Nephron progenitor cell (in vitro differentiated cells): ENCODE measurements at regions not wholly inside any gene's neighbourhood (a gene's known extent, or its start where the extent isn't known, plus 50 kb on each side); places are given as distances from the start of the nearest gene placed in this dataset.
"Not testable (repeated sequence)": the region's sequence is repeated elsewhere in the genome, so short reads cannot be mapped to it uniquely, and the experiment has no call there.

ENCODE experiments used
- DNase-seq: peaks from one replicate; pipeline ENCODE4 v3.0.0; 2021
- H3K27ac Mint-ChIP-seq: 2 replicates; pipeline ENCODE4 v1.8.0; 2021; ENCODE audit warnings: mild to moderate bottlenecking, moderate library complexity, mixed read lengths
- H3K27me3 Mint-ChIP-seq: 2 replicates; pipeline ENCODE4 v1.8.0; 2021; ENCODE audit warnings: mild to moderate bottlenecking, low read depth, mixed read lengths; ENCODE audit not compliant: poor library complexity
- H3K36me3 Mint-ChIP-seq: 2 replicates; pipeline ENCODE4 v1.8.0; 2021; ENCODE audit warnings: low read depth, mixed read lengths
- H3K4me1 Mint-ChIP-seq: 2 replicates; pipeline ENCODE4 v1.8.0; 2021; ENCODE audit warnings: mixed read lengths
- H3K4me3 Mint-ChIP-seq: 2 replicates; pipeline ENCODE4 v1.8.0; 2021; ENCODE audit warnings: mild to moderate bottlenecking, moderate library complexity, mixed read lengths
- H3K9me3 Mint-ChIP-seq: 2 replicates; pipeline ENCODE4 v1.8.0; 2021; ENCODE audit warnings: mild to moderate bottlenecking, moderate library complexity, mixed read lengths
- CTCF ChIP-seq: fragments of 200-600 bp; sonication (generic); IDR thresholded peaks from 2 replicates; pipeline ENCODE4 v1.5.0; 2021; ENCODE audit warnings: antibody characterized with exemption

DNA sequence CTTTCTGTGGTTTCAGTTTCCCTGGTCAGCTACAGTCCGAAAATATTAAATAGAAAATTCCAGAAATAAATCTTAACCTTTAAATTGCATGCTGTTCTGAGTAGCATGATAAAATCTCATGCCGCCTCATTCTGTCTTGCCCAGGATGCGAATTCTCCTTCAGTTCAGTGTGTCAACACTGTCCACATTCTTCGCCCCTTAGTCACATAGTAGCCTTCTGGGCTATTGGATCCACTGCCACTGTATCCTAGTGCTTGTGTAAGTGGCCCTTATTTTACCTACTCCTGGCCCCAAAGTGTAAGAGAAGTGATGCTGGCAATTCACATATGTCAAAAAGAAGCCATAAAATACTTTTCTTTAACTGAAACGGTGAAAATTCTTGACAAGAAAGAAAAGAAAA, 129.6 kb downstream of the ZWINT start:
- Mint-ChIP-seq H3K4me3 (no peak overlapping the region), H3K36me3 (no peaks in the 10 kb centered on the region)

DNA sequence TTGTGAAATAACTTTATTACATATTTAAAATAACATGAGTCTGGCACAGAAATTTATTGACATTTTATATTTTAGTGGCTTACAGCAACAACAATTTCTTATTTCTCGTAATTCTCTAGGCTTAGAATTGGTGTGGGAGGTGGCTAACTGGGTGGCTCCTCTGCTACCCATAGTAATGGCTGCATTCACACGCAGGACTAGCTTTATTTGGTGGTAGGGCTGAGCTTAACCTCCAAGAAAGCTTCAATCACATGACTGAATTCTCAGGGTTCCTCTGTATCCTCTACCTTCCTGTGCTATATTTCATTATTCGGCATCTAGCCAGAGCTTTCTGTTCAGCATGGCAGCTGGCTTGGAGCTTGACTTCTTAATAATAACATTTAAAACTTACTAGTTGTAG, 138.8 kb downstream of the ZWINT start:
- Mint-ChIP-seq H3K4me3 (no peak overlapping the region), H3K4me1 (no peaks in the 10 kb centered on the region)

More for the DNA sequence above, 129.6 kb downstream of the ZWINT start:
- no peak for TF ChIP-seq CTCF
- Mint-ChIP-seq H3K9me3 (no peaks in the 10 kb centered on the region), H3K27me3 (no peaks in the 10 kb centered on the region), H3K27ac (no peak overlapping the region), H3K4me1 (no peaks in the 10 kb centered on the region)
- no peak for DNase-seq

DNA sequence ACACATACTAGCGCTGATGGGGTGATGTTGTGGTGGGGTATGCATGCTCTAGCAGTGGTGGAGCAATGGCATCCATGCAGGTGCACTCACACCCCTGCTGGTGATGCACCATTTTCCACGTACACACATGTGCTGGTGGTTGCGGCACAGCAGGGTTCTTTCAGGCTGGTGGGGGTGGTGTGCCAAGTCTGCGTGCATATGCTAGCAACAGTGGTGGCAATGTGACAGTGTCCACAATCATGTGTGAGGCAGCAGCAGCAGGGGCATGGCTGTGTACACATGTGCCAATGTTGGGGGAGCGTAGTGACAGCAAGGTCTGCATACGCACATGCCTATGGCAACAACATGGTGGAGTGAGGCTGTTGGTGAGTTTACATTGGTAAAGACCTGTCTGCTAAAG, 148.1 kb downstream of the ZWINT start:
- H3K36me3 Mint-ChIP-seq = no peaks in the 10 kb centered on the region
- H3K27me3 Mint-ChIP-seq = no peaks in the 10 kb centered on the region
- DNase-seq = no peak
- TF ChIP-seq CTCF = no peak
- H3K4me1 Mint-ChIP-seq = no peaks in the 10 kb centered on the region
- H3K27ac Mint-ChIP-seq = no peak overlapping the region
- no peak overlapping the region for H3K4me3 Mint-ChIP-seq
- no peaks in the 10 kb centered on the region for H3K9me3 Mint-ChIP-seq

More for the DNA sequence above, 138.8 kb downstream of the ZWINT start:
- Mint-ChIP-seq H3K36me3 (no peaks in the 10 kb centered on the region), H3K9me3 (no peaks in the 10 kb centered on the region), H3K27ac (no peak overlapping the region), H3K27me3 (no peaks in the 10 kb centered on the region)
- no peak for DNase-seq
- TF ChIP-seq CTCF = no peak

- peaks cover 13% of the 10 kb centered on the region for H3K9me3 Mint-ChIP-seq
- H3K4me3 Mint-ChIP-seq = no peak overlapping the region
- peaks cover 4% of the 10 kb centered on the region for H3K27me3 Mint-ChIP-seq
- DNase-seq = no peak
- no peak overlapping the region for H3K27ac Mint-ChIP-seq
- peaks cover 8% of the 10 kb centered on the region for H3K36me3 Mint-ChIP-seq
- H3K4me1 Mint-ChIP-seq = no peaks in the 10 kb centered on the region
- TF ChIP-seq CTCF = no peak
Observed at GRCh38 chr10:56181607-56182006, 179.5 kb downstream of the ZWINT start.

DNA sequence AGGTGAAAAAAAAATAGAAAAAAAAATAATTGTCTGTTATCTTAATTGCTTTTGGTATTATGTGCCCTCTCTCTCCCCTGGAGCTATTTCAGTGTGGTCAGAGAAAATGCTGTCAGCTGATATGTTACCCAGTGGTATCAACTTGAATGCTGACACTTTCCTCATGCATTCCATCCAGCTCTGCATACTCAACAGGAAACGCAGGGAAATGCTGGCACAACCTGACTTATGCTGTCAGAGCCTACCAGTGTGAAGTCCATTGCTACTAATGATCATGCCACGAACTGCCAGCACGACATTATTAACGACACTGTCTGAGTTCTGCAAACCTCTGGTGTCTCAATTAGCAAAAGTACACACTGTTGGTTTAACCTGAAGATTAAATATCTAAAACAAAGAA, 182.8 kb downstream of the ZWINT start:
- TF ChIP-seq CTCF = no peak
- H3K27me3 Mint-ChIP-seq = peaks cover 4% of the 10 kb centered on the region
- H3K36me3 Mint-ChIP-seq = no peaks in the 10 kb centered on the region
- no peak overlapping the region for H3K27ac Mint-ChIP-seq
- H3K4me1 Mint-ChIP-seq = no peaks in the 10 kb centered on the region
- no peak for DNase-seq
- H3K4me3 Mint-ChIP-seq = no peak overlapping the region
- H3K9me3 Mint-ChIP-seq = no peaks in the 10 kb centered on the region

DNA sequence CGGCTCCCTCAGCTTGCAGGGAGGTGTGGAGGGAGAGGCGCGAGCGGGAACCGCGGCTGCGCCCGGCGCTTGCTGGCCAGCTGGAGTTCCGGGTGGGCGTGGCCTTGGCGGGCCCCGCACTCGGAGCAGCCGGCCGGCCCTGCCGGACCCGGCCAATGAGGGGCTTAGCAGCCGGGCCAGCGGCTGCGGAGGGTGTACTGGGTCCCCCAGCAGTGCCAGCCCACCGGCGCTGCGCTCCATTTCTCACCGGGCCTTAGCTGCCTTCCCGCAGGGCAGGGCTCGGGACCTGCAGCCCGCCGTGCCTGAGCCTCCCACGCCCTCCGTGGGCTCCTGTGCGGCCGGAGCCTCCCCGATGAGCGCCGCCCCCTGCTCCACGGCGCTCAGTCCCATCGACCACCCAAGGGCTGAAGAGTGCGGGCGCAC, 206.0 kb downstream of the ZWINT start:
- H3K9me3 Mint-ChIP-seq = peaks cover 13% of the 10 kb centered on the region
- H3K4me3 Mint-ChIP-seq, H3K36me3 Mint-ChIP-seq: not testable (repeated sequence)

More for the DNA sequence above, 206.0 kb downstream of the ZWINT start:
- not testable (repeated sequence) for H3K27ac Mint-ChIP-seq, H3K4me1 Mint-ChIP-seq, H3K27me3 Mint-ChIP-seq, DNase-seq
